ENCODE measurements at regions not wholly inside any gene's neighbourhood (a gene's known extent, or its start where the extent isn't known, plus 50 kb on each side); places are given as distances from the start of the nearest gene placed in this dataset.

DNA sequence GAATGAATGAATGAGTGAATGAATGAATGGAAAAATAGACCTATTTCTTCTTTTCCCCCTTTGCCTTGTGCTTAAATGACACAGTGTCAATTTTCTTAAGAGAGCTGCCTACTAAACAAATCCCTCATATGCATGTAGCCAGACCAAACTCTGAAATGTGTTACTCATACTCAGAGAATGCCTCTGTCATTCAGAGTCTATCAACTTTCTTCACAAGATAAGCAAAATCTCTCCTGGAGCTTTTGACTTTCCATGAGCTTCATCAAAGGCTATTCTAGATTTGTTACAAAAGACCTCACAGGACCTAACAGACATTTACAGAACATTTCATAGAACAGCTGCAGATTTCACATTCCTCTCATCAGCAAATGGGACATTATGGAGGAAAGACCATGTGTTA, 275.7 kb upstream of the MSX2 start:
- Mint-ChIP-seq H3K36me3 (ENCODE audit: low read depth) (no peaks in the 10 kb centered on the region), H3K27me3 (no peaks in the 10 kb centered on the region), H3K9me3 (no peaks in the 10 kb centered on the region), H3K4me3 (no peak overlapping the region), H3K4me1 (ENCODE audit: low read depth) (peaks cover 4% of the 10 kb centered on the region), H3K27ac (no peak overlapping the region)
- intact Hi-C loops (cut with micrococcal nuclease), result no loop called here
- POLR2A ChIA-PET, result no interaction called here
- CTCF ChIA-PET, result interaction anchor here (2.0 kb wide), 1 partner anchor 8 kb away, joined by 5 read pairs; no protein-coding TSS in a partner anchor
- DNase-seq (no peak), ATAC-seq (no peak)
- no peak for TF ChIP-seq CTCF (IDR thresholded peaks at IDR 0.05)

GRCh38 chr5:174453690-174454089, 270.7 kb upstream of the MSX2 start:
- intact Hi-C loops (cut with micrococcal nuclease), result no loop called here
- peak overlapping the region; percentile 25 for H3K4me3 Mint-ChIP-seq
- peak overlapping the region; percentile 59 for H3K27ac Mint-ChIP-seq

DNA sequence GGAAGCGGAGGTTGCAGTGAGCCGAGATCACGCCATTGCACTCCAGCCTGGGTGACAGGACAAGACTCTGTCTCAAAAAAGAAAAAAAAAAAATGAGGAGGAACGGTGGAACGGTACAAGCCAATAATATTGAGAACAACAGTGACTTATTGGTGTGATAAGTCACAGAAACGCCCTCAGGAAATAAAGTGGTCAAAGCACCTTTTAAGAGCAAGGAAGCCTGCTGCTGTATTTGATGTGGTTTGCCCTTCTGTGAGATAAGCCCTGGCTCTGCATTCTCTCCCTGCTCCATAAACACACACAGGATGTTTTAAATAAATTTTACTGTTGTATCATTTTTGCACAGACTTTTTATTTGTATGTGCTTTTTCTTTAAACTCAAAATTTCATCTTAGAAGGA, 269.9 kb upstream of the MSX2 start:
- ChIA-PET POLR2A (no interaction called here), CTCF (no interaction called here)
- intact Hi-C loops (cut with micrococcal nuclease), result no loop called here
- Mint-ChIP-seq H3K36me3 (ENCODE audit: low read depth) (no peaks in the 10 kb centered on the region), H3K27ac (no peak overlapping the region), H3K4me3 (peak overlapping the region; percentile 25), H3K9me3 (peaks cover 3% of the 10 kb centered on the region), H3K4me1 (ENCODE audit: low read depth) (peaks cover 17% of the 10 kb centered on the region), H3K27me3 (no peaks in the 10 kb centered on the region)
- ATAC-seq (peak; percentile 80), DNase-seq (peak; percentile 17)
- TF ChIP-seq CTCF (IDR thresholded peaks at IDR 0.05), result no peak

More at GRCh38 chr5:174453690-174454089, 270.7 kb upstream of the MSX2 start:
- Mint-ChIP-seq H3K4me1 (ENCODE audit: low read depth) (peaks cover 17% of the 10 kb centered on the region), H3K9me3 (peaks cover 3% of the 10 kb centered on the region), H3K36me3 (ENCODE audit: low read depth) (no peaks in the 10 kb centered on the region), H3K27me3 (no peaks in the 10 kb centered on the region)
- DNase-seq (no peak), ATAC-seq (no peak)
- ChIA-PET POLR2A (no interaction called here), CTCF (no interaction called here)
- no peak for TF ChIP-seq CTCF (IDR thresholded peaks at IDR 0.05)

DNA sequence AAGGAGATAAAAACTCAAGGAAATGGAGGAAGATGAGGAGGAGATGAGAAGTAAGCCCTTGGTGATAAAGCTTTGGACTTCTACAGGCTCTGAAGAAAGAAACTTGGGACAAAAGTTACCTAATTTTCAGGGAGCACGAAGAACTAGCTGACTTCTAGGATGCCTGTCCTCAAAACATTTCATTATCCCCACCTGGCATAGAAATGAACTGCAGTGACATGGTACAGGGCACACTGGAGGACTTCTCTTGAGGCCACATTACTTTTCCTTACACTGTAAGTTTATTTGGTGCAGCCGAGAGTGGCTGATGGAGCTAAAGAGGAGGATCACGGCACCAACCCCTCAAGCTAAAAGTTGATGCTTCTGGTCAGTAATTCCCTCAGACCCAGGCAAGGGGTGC, 269.5 kb upstream of the MSX2 start:
- H3K9me3 Mint-ChIP-seq, result peaks cover 3% of the 10 kb centered on the region
- CTCF ChIA-PET, result no interaction called here
- no peak overlapping the region for H3K4me3 Mint-ChIP-seq
- no peak for TF ChIP-seq CTCF (IDR thresholded peaks at IDR 0.05)
- no peak overlapping the region for H3K27ac Mint-ChIP-seq
- H3K4me1 Mint-ChIP-seq (ENCODE audit: low read depth), result peaks cover 19% of the 10 kb centered on the region
- no peaks in the 10 kb centered on the region for H3K27me3 Mint-ChIP-seq
- intact Hi-C loops (cut with micrococcal nuclease), result no loop called here
- ATAC-seq, result no peak
- no peak for DNase-seq
- no peaks in the 10 kb centered on the region for H3K36me3 Mint-ChIP-seq (ENCODE audit: low read depth)
- POLR2A ChIA-PET, result no interaction called here

DNA sequence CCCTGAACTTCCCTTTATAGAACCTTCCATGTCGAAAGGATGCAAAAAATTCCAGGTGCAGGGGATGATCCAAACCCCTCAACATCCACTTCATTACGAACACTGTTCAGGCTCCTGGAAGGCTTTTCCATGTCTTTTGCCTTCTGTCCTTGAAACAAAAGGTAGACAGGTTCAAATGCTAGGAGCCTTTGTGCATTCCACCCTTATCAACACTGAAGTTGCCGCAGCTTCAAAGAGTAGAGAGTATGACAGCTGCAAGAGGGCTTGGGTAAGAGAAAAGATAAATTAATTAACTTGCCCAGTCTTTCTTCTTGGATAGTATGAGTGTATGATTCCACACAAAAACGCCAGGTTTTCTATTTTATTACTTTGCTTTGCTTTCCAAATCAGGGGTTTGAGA, 269.1 kb upstream of the MSX2 start:
- H3K27ac Mint-ChIP-seq, result no peak overlapping the region
- no peaks in the 10 kb centered on the region for H3K36me3 Mint-ChIP-seq (ENCODE audit: low read depth)
- H3K4me3 Mint-ChIP-seq, result no peak overlapping the region
- intact Hi-C loops (cut with micrococcal nuclease), result no loop called here
- peaks cover 23% of the 10 kb centered on the region for H3K4me1 Mint-ChIP-seq (ENCODE audit: low read depth)
- ATAC-seq, result no peak
- DNase-seq, result no peak
- no peaks in the 10 kb centered on the region for H3K27me3 Mint-ChIP-seq
- POLR2A ChIA-PET, result no interaction called here
- no peak for TF ChIP-seq CTCF (IDR thresholded peaks at IDR 0.05)
- H3K9me3 Mint-ChIP-seq, result peaks cover 3% of the 10 kb centered on the region
- CTCF ChIA-PET, result no interaction called here

All from activated CD8-positive, alpha-beta T cell treated with anti-CD3 and anti-CD28 coated beads for 36 hours (primary cell).